GM10266 (cell line): ENCODE measurements at regions not wholly inside any gene's neighbourhood (a gene's known extent, or its start where the extent isn't known, plus 50 kb on each side); places are given as distances from the start of the nearest gene placed in this dataset.

ENCODE experiments used
- DNase-seq: peaks from one replicate; pipeline ENCODE4 v3.0.0; 2012; ENCODE audit errors: extremely low spot score
- CTCF ChIP-seq: IDR thresholded peaks from 2 replicates; pipeline ENCODE4 v1.5.1; 2012; ENCODE audit warnings: mild to moderate bottlenecking, low read depth; ENCODE audit not compliant: control insufficient read depth, insufficient read depth; ENCODE audit errors: missing control alignments

DNA sequence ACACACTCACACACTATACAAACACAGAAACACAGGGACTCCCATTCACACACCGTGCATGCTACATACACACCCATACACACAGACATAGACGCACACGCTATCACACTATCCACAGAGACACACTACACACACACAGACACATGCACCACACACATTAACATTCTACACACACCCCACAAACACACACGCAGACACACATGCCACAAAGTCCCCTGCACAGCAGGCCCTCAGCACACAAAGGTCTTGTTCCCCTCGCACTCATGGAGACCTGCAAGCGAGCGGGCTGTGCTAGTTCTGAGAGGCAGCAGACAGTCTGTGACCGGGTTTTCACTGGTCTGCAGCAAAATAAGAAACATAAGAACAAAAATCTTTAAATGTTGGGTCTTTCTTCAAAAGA lies 429.6 kb upstream of the SALL3 start:
- TF ChIP-seq CTCF: no peak
- DNase-seq: no peak

DNA sequence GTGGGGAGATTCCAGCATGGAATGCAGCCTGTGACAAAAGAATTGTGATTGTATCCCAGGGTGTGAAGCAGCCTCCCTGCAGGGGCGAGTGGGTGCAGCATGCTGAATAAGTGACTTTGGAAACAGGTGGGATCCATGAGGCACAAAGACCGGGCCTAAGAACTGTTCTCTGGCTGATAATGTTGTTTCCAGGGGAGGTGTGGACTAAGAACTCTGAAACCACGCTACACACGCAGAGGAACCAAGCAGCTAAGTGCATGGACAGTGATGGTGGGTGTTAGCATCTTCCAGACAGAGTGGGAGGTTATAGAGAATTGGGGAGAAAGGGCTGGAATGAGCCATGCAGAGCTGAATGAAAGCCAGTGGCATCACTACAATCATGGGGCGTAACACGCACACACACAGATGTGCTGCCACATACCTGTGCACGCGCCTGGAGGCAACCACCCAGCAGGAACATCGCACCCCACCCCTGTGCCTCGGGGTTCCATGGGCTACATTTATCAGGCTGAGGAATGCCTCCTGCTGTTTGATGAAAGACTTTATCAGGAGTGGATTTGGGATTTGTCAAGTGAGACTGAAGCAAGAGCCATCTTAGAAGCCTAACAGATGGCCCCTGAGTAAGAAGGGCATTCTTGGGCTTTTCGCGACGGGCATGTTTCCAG lies 424.5 kb upstream of the SALL3 start:
- no peak for TF ChIP-seq CTCF
- no peak for DNase-seq

DNA sequence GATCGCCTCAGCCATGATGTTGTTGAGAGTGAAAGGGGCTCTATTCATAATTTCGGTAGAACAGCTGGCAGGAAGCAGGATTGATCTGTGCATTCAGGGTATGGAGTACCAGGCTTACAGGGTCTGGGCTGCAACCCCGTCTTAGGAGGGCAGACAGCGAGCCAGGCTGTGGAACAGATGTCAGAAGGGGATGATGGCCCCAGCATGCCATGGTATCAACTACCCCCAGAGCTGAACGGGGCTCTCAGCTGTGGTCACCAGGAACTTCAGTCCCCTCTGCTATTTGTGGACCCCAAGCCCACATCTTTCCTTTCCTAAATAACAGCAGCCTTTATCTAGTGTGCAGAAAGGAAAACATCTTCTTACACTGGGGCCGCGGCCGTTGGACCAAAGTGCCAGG lies 422.2 kb upstream of the SALL3 start:
- DNase-seq: no peak
- no peak for TF ChIP-seq CTCF

DNA sequence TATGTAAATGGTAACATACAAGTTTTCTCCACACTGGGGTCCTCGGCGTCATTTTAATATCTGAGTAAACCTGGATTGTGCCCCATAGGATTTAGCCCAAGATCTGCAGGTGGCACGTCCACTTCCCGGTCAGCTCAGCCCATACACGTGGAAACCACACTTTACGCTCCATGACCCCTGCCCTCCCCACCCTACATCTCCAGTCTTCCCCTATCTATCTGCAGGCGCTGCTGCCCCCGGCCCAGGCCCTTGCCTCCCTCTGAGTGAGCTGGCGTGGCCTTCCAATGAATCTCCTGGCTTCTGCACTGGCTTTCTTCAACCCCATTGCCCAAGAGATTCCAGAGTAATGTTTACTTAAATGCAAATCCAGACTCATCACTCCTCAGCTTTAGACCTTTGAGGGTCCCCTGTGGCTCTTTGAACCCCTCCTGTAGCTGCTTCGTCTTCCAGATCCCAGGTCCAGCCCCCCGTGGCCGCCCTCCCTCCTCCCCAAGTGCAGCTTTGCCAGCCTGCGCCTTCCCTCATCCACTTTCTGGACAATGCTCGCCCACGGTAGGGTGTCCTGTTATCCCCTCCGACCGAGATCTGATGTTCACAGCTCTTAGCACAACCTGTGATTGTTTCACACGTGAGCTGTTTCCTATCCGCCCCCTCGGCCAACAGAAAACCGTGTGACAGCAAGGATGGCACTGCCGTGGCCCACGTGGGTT lies 421.4 kb upstream of the SALL3 start:
- no peak for TF ChIP-seq CTCF
- DNase-seq: no peak

- no peak for TF ChIP-seq CTCF
- no peak for DNase-seq
These were observed 420.7 kb upstream of the SALL3 start for GRCh38 chr18:78558948-78559347.

GRCh38 chr18:78559584-78559983 lies 420.0 kb upstream of the SALL3 start:
- no peak for TF ChIP-seq CTCF
- no peak for DNase-seq

DNA sequence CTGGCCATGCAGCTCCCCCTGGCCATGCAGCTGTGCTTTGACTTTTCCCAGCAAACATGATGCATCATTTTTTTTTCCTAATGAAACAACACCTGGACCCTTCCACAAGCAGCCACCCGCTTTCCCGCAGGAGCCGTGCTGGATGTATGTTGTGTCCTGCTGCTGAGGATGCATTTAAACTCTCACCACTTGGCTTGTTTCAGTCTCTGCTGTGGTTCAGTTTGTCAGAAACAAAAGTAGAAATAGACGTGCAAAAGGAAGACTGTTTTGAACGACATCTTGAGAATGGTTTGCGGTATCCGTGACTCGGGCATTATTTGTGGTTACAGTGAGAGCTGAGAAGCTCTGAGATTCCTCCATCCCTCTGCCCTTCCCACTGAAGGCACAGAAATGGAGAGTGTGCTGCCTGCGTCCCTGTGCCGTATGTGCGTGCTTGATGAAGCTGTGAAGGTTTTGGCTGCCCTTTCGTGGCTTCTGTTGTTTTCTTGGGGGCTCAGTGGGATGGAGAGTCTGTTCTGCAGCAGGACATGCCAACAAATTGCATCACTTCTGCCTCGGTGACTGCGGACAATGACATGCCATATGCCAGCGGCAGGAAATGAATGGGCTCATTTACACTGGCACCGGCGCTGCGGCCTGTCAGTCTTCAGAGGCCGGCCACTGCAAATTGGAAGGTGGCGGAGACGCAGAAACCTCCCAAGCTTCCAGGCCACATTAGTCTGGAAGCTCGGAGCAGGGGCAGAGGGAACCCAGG lies 417.7 kb upstream of the SALL3 start:
- no peak for DNase-seq
- TF ChIP-seq CTCF: no peak
